ENCODE measurements at regions not wholly inside any gene's neighbourhood (a gene's known extent, or its start where the extent isn't known, plus 50 kb on each side); places are given as distances from the start of the nearest gene placed in this dataset.
"Not testable (repeated sequence)": the region's sequence is repeated elsewhere in the genome, so short reads cannot be mapped to it uniquely, and the experiment has no call there.

DNA sequence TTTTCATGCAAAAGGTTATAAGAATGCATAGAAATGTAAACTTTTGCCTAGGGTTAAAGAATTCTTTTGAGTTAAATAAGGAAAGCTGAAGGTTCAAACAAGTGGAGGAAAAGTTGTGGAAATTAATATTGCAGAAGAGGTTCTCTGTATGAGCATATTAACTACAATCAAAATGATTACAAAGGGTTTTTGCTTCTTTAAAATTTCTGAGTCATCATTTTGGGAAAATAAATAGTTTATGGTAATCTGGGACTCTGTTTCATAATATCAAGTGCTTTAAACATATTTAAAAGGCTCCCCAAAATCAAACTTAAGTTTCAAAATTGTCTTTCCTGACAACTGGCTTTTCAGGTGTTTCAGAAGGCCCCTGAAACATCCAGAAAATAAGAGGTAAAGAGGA lies 415.7 kb downstream of the ZNF804A start:
- Histone ChIP-seq H3K79me2 (ENCODE audit: control insufficient read depth, insufficient read depth, low read length) (no peaks in the 10 kb centered on the region), H3K4me3 (replicated peaks in 1 of 4; ENCODE audit: control extremely low read depth in 1 of 4, insufficient read depth in 1 of 4, low read depth in 3 of 4, low read length in 4 of 4) (no peak overlapping the region), H3K9ac (ENCODE audit: insufficient read depth, low read length) (no peak overlapping the region), H2AFZ (ENCODE audit: low read length) (no peak overlapping the region), H4K20me1 (ENCODE audit: control insufficient read depth, extremely low read depth, insufficient read depth, low read length) (no peaks in the 10 kb centered on the region), H3K4me2 (ENCODE audit: extremely low read depth, insufficient read depth, low read length) (no peak overlapping the region), H3K4me1 (ENCODE audit: control insufficient read depth, extremely low read depth, insufficient read depth, low read length) (no peaks in the 10 kb centered on the region), H3K27me3 (ENCODE audit: control insufficient read depth, insufficient read depth, low read length) (no peaks in the 10 kb centered on the region), H3K9me3 (ENCODE audit: control insufficient read depth, insufficient read depth, low read depth, low read length) (no peaks in the 10 kb centered on the region), H3K36me3 (ENCODE audit: control insufficient read depth, insufficient read depth, low read length) (no peaks in the 10 kb centered on the region), H3K27ac (ENCODE audit: insufficient read depth, low read length) (no peak overlapping the region)
- TF ChIP-seq EZH2 (IDR thresholded peaks at IDR 0.05; ENCODE audit: low read length, missing control alignments) = no peak
- TF ChIP-seq, protein P1, sequence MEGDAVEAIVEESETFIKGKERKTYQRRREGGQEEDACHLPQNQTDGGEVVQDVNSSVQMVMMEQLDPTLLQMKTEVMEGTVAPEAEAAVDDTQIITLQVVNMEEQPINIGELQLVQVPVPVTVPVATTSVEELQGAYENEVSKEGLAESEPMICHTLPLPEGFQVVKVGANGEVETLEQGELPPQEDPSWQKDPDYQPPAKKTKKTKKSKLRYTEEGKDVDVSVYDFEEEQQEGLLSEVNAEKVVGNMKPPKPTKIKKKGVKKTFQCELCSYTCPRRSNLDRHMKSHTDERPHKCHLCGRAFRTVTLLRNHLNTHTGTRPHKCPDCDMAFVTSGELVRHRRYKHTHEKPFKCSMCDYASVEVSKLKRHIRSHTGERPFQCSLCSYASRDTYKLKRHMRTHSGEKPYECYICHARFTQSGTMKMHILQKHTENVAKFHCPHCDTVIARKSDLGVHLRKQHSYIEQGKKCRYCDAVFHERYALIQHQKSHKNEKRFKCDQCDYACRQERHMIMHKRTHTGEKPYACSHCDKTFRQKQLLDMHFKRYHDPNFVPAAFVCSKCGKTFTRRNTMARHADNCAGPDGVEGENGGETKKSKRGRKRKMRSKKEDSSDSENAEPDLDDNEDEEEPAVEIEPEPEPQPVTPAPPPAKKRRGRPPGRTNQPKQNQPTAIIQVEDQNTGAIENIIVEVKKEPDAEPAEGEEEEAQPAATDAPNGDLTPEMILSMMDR (conservative IDR thresholded peaks at IDR 0.05 in 1 of 2, IDR thresholded peaks at IDR 0.05 in 1 of 2; ENCODE audit: low read depth in 1 of 2, low read length in 2 of 2) = no peak
- no peak for DNase-seq (ENCODE audit: low read depth in 2 of 2)

DNA sequence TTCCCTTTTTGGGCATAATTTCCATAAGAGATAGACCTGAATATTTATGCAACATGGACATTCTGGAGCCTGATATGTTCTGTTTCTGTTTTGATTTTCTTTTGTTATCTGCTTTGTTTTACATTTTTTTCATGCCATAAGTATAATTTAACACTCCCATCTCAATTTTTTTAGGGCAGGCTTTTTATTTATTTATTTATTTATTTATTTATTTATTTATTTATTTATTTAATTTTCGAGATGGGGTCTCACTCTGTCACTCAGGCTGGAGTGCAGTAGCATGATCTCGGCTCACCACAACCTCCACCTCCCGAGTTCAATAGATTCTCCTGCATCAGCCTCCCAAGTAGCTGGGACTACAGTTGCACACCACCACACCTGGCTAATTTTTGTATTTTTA lies 427.6 kb downstream of the ZNF804A start:
- not testable (repeated sequence) for H3K9me3 ChIP-seq (ENCODE audit: control insufficient read depth, insufficient read depth, low read depth, low read length); H3K27me3 ChIP-seq (ENCODE audit: control insufficient read depth, insufficient read depth, low read length); H3K9ac ChIP-seq (ENCODE audit: insufficient read depth, low read length); H3K4me1 ChIP-seq (ENCODE audit: control insufficient read depth, extremely low read depth, insufficient read depth, low read length); H3K36me3 ChIP-seq (ENCODE audit: control insufficient read depth, insufficient read depth, low read length); H3K79me2 ChIP-seq (ENCODE audit: control insufficient read depth, insufficient read depth, low read length); H3K4me3 ChIP-seq (replicated peaks in 1 of 4; ENCODE audit: control extremely low read depth in 1 of 4, insufficient read depth in 1 of 4, low read depth in 3 of 4, low read length in 4 of 4); H3K4me2 ChIP-seq (ENCODE audit: extremely low read depth, insufficient read depth, low read length); H3K27ac ChIP-seq (ENCODE audit: insufficient read depth, low read length); H4K20me1 ChIP-seq (ENCODE audit: control insufficient read depth, extremely low read depth, insufficient read depth, low read length); DNase-seq (ENCODE audit: low read depth in 2 of 2); H2AFZ ChIP-seq (ENCODE audit: low read length)

DNA sequence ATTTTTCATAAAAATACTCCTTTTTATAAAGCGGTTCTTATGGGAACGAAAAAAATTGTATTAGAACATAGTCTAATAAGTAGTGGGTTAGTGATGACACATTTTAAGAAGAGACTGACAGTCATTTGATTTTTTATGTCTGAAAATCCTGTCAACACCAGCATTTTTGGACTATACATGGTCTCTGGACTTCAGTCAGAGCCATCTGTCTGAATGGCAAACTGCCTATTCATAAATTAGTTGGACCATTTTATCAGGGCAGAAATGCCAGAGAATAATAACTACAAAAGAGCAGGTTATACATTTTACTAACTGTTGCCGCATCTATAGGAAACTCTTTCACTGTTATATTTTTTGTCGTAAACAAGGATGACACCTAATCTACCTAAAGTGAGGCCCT lies 437.6 kb downstream of the ZNF804A start:
- H3K4me2 ChIP-seq (ENCODE audit: extremely low read depth, insufficient read depth, low read length) = no peak overlapping the region
- no peak for TF ChIP-seq EZH2 (IDR thresholded peaks at IDR 0.05; ENCODE audit: low read length, missing control alignments)
- TF ChIP-seq, protein P1 (conservative IDR thresholded peaks at IDR 0.05 in 1 of 2, IDR thresholded peaks at IDR 0.05 in 1 of 2; ENCODE audit: low read depth in 1 of 2, low read length in 2 of 2) = no peak
- H3K27me3 ChIP-seq (ENCODE audit: control insufficient read depth, insufficient read depth, low read length) = no peaks in the 10 kb centered on the region
- no peaks in the 10 kb centered on the region for H3K79me2 ChIP-seq (ENCODE audit: control insufficient read depth, insufficient read depth, low read length)
- H3K27ac ChIP-seq (ENCODE audit: insufficient read depth, low read length) = no peak overlapping the region
- H4K20me1 ChIP-seq (ENCODE audit: control insufficient read depth, extremely low read depth, insufficient read depth, low read length) = no peaks in the 10 kb centered on the region
- no peak overlapping the region for H2AFZ ChIP-seq (ENCODE audit: low read length)
- H3K4me1 ChIP-seq (ENCODE audit: control insufficient read depth, extremely low read depth, insufficient read depth, low read length) = no peaks in the 10 kb centered on the region
- no peak overlapping the region for H3K9ac ChIP-seq (ENCODE audit: insufficient read depth, low read length)
- no peaks in the 10 kb centered on the region for H3K36me3 ChIP-seq (ENCODE audit: control insufficient read depth, insufficient read depth, low read length)
- DNase-seq (ENCODE audit: low read depth in 2 of 2) = no peak
- no peaks in the 10 kb centered on the region for H3K9me3 ChIP-seq (ENCODE audit: control insufficient read depth, insufficient read depth, low read depth, low read length)
- no peak overlapping the region for H3K4me3 ChIP-seq (replicated peaks in 1 of 4; ENCODE audit: control extremely low read depth in 1 of 4, insufficient read depth in 1 of 4, low read depth in 3 of 4, low read length in 4 of 4)
